Endodermal cell (in vitro differentiated cells): ENCODE measurements at regions not wholly inside any gene's neighbourhood (a gene's known extent, or its start where the extent isn't known, plus 50 kb on each side); places are given as distances from the start of the nearest gene placed in this dataset.

Experiments
- DNase-seq: peaks from one replicate; pipeline ENCODE4 v3.0.0-alpha.2; 2017
- H3K27ac ChIP-seq: 2 replicates; pipeline ENCODE4 v1.5.1; 2013; ENCODE audit warnings: mild to moderate bottlenecking, low read depth, low read length, moderate library complexity
- H3K27me3 ChIP-seq: 2 replicates; pipeline ENCODE4 v1.6.1; 2013; ENCODE audit warnings: mild to moderate bottlenecking, low read length, moderate library complexity; ENCODE audit not compliant: insufficient read depth, control insufficient read depth, poor library complexity, severe bottlenecking
- H3K36me3 ChIP-seq: 2 replicates; pipeline ENCODE4 v1.7.0; 2013; ENCODE audit warnings: mild to moderate bottlenecking, low read length, moderate library complexity; ENCODE audit not compliant: control insufficient read depth, insufficient read depth
- H3K4me1 ChIP-seq: one replicate; pipeline ENCODE4 v1.7.0; 2013; ENCODE audit warnings: low read length; ENCODE audit not compliant: control insufficient read depth, insufficient read depth
- H3K4me3 ChIP-seq: 2 replicates; pipeline ENCODE4 v1.5.1; 2013; ENCODE audit warnings: mild to moderate bottlenecking, low read length, moderate library complexity
- H3K9ac ChIP-seq: 2 replicates; pipeline ENCODE4 v1.6.1; 2013; ENCODE audit warnings: mild to moderate bottlenecking, low read length, moderate library complexity; ENCODE audit not compliant: poor library complexity, severe bottlenecking; ENCODE audit errors: extremely low read depth
- H3K9me3 ChIP-seq: 2 replicates; pipeline ENCODE4 v1.6.1; 2013; ENCODE audit warnings: mild to moderate bottlenecking, low read length, moderate library complexity; ENCODE audit not compliant: control insufficient read depth
- H3K27ac Mint-ChIP-seq: 2 replicates; pipeline ENCODE4 v1.8.0; 2020; ENCODE audit warnings: mixed read lengths
- H3K27me3 Mint-ChIP-seq: 2 replicates; pipeline ENCODE4 v1.8.0; 2021; ENCODE audit warnings: mild to moderate bottlenecking, mixed read lengths; ENCODE audit not compliant: insufficient read depth
- H3K36me3 Mint-ChIP-seq: 2 replicates; pipeline ENCODE4 v1.8.0; 2020; ENCODE audit warnings: low read depth, mixed read lengths
- H3K4me1 Mint-ChIP-seq: 2 replicates; pipeline ENCODE4 v1.8.0; 2020; ENCODE audit warnings: mixed read lengths
- H3K4me3 Mint-ChIP-seq: 2 replicates; pipeline ENCODE4 v1.8.0; 2020; ENCODE audit warnings: mild to moderate bottlenecking, moderate library complexity, mixed read lengths
- H3K9me3 Mint-ChIP-seq: 2 replicates; pipeline ENCODE4 v1.8.0; 2020; ENCODE audit warnings: mild to moderate bottlenecking, mixed read lengths
- WGBS, 2 experiments: methylation state at CpG; one replicate each; pipeline versions ENCODE4 v1.1.5 to v1.1.7; 2013; ENCODE audit warnings: missing lambda C conversion rate in 2 of 2, mixed read lengths in 1 of 2; ENCODE audit not compliant: insufficient coverage in 1 of 2, insufficient read length in 1 of 2; 5-methylcytosine and 5-hydroxymethylcytosine counted together
- TF ChIP-seq, protein P1 (sequence below): fragments of 200-600 bp; sonication (generic); conservative IDR thresholded peaks from 2 replicates; pipeline ENCODE4 v1.5.0; 2021; ENCODE audit warnings: antibody characterized with exemption, mild to moderate bottlenecking

DNA sequence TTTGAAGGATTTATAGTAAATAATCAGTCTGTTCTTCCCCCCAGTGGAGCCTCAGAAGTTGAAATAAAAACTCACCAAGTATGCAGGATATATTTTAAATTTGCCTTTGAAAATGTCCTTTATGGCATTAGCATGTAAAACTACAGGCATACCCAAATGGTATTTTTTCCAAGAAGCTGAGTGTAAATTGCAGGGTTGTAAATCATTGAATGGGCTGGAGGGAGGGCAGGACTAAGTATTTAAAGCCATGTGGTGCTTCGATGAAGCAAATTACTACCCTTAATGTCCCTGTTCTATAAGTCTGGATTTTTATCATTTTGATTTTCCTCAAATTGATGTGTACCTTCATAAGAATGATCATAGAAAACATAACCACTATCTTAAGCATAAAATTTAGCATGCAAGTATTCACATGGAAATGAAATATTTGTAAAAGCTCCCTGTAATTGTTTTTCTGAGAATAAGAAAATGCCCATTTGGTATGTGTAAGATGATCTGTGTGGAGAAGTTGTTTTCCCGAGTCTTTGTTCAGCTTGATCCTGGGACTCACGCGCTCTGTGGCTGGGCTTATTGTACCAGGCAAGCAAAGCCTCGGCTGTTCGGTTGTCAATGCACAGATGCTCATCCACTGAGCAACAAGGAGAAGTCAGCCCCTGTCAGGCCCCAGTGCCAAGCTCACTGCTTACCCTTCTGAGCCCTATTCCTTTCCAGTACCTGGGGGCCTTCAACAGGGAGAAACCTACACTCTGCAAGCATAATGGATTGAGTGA is 66.7 kb downstream of the CD164 start:
- no peak overlapping the region for H3K27ac Mint-ChIP-seq
- no peak overlapping the region for H3K4me3 Mint-ChIP-seq
- no peak overlapping the region for H3K27ac ChIP-seq
- H3K9me3 ChIP-seq, result no peaks in the 10 kb centered on the region
- TF ChIP-seq, protein P1, sequence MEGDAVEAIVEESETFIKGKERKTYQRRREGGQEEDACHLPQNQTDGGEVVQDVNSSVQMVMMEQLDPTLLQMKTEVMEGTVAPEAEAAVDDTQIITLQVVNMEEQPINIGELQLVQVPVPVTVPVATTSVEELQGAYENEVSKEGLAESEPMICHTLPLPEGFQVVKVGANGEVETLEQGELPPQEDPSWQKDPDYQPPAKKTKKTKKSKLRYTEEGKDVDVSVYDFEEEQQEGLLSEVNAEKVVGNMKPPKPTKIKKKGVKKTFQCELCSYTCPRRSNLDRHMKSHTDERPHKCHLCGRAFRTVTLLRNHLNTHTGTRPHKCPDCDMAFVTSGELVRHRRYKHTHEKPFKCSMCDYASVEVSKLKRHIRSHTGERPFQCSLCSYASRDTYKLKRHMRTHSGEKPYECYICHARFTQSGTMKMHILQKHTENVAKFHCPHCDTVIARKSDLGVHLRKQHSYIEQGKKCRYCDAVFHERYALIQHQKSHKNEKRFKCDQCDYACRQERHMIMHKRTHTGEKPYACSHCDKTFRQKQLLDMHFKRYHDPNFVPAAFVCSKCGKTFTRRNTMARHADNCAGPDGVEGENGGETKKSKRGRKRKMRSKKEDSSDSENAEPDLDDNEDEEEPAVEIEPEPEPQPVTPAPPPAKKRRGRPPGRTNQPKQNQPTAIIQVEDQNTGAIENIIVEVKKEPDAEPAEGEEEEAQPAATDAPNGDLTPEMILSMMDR, result no peak
- H3K27me3 ChIP-seq, result no peaks in the 10 kb centered on the region
- H3K9ac ChIP-seq, result no peak overlapping the region
- no peaks in the 10 kb centered on the region for H3K36me3 ChIP-seq
- no peaks in the 10 kb centered on the region for H3K4me1 ChIP-seq
- H3K27me3 Mint-ChIP-seq, result peaks cover 1% of the 10 kb centered on the region
- WGBS, 2 experiments, result 91 to 98% methylated on average over 5 to 6 of the region's 6 CpGs
- no peaks in the 10 kb centered on the region for H3K36me3 Mint-ChIP-seq
- H3K9me3 Mint-ChIP-seq, result no peaks in the 10 kb centered on the region
- DNase-seq, result no peak
- H3K4me3 ChIP-seq, result no peak overlapping the region
- peaks cover 7% of the 10 kb centered on the region for H3K4me1 Mint-ChIP-seq

DNA sequence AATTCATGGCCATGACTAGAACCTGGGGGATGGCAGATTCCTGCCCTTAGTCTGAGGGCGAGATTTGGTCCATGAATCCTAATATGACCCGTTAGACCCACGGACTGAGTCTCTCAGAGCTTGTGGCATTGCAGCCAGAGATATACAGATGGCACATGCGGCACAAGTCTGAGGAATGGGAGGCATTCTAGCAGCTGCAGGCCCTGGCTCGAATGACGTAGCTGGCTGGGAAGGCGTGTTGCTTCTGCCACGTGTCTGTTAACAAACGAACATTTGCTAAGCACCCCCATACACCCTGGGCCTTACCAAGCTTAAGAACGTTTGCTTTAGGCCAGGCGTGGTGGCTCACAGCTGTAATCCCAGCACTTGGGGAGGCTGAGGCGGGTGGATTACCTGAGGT is 68.0 kb downstream of the CD164 start:
- TF ChIP-seq, protein P1, result no peak
- no peaks in the 10 kb centered on the region for H3K9me3 ChIP-seq
- no peaks in the 10 kb centered on the region for H3K4me1 ChIP-seq
- Mint-ChIP-seq H3K4me1 (peaks cover 7% of the 10 kb centered on the region), H3K4me3 (no peak overlapping the region), H3K27me3 (peaks cover 1% of the 10 kb centered on the region), H3K9me3 (no peaks in the 10 kb centered on the region), H3K36me3 (no peaks in the 10 kb centered on the region), H3K27ac (no peak overlapping the region)
- no peaks in the 10 kb centered on the region for H3K36me3 ChIP-seq
- no peak overlapping the region for H3K4me3 ChIP-seq
- no peaks in the 10 kb centered on the region for H3K27me3 ChIP-seq
- WGBS, 2 experiments, result 90% methylated on average over 11 to 12 of the region's 12 CpGs
- DNase-seq, result no peak
- H3K27ac ChIP-seq, result no peak overlapping the region
- no peak overlapping the region for H3K9ac ChIP-seq

DNA sequence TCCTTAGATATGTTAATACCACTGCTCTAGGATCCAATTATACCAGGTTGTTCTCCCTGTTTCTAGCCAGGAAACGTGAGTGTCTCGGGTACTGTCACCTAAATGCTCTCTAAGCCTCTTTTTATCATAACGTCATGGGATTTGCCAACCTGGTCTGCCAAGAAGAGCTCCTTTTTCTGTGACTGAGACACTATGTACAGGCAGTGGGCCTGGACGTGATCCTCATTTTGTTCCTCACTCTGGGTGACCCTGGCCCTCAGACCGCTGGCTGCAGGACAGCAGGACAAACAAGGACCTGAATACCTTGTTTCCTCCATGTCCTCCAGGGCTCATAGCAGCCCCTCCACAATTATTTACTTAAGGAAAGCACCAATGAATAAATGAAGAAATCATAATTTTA is 69.1 kb downstream of the CD164 start:
- no peaks in the 10 kb centered on the region for H3K9me3 ChIP-seq
- TF ChIP-seq, protein P1, result no peak
- H3K4me1 ChIP-seq, result peaks cover 1% of the 10 kb centered on the region
- Mint-ChIP-seq H3K9me3 (no peaks in the 10 kb centered on the region), H3K4me3 (no peak overlapping the region), H3K36me3 (no peaks in the 10 kb centered on the region), H3K4me1 (no peaks in the 10 kb centered on the region), H3K27me3 (peaks cover 1% of the 10 kb centered on the region), H3K27ac (no peak overlapping the region)
- no peak overlapping the region for H3K9ac ChIP-seq
- H3K36me3 ChIP-seq, result no peaks in the 10 kb centered on the region
- no peak for DNase-seq
- WGBS, 2 experiments, result 92 to 94% methylated on average over 3 to 5 of the region's 5 CpGs
- no peak overlapping the region for H3K4me3 ChIP-seq
- H3K27ac ChIP-seq, result no peak overlapping the region
- H3K27me3 ChIP-seq, result no peaks in the 10 kb centered on the region
